Mammary epithelial cell (primary cell): ENCODE measurements at regions not wholly inside any gene's neighbourhood (a gene's known extent, or its start where the extent isn't known, plus 50 kb on each side); places are given as distances from the start of the nearest gene placed in this dataset.

Experiments
- EZH2 ChIP-seq: IDR thresholded peaks from 2 replicates; pipeline ENCODE4 v1.6.1; 2012; ENCODE audit warnings: low read length, inconsistent platforms, borderline replicate concordance
- TF ChIP-seq, protein P1 (sequence below), 2 donors: IDR thresholded peaks in 1 of 2; conservative IDR thresholded peaks in 1 of 2; 2 replicates each; pipeline ENCODE4 v1.5.1; 2011 to 2012; ENCODE audit warnings: inconsistent platforms in 2 of 2, low read length in 2 of 2, mild to moderate bottlenecking in 2 of 2, control low read depth in 1 of 2, low read depth in 1 of 2; ENCODE audit not compliant: insufficient read depth in 1 of 2; ENCODE audit errors: extremely low read depth in 1 of 2

DNA sequence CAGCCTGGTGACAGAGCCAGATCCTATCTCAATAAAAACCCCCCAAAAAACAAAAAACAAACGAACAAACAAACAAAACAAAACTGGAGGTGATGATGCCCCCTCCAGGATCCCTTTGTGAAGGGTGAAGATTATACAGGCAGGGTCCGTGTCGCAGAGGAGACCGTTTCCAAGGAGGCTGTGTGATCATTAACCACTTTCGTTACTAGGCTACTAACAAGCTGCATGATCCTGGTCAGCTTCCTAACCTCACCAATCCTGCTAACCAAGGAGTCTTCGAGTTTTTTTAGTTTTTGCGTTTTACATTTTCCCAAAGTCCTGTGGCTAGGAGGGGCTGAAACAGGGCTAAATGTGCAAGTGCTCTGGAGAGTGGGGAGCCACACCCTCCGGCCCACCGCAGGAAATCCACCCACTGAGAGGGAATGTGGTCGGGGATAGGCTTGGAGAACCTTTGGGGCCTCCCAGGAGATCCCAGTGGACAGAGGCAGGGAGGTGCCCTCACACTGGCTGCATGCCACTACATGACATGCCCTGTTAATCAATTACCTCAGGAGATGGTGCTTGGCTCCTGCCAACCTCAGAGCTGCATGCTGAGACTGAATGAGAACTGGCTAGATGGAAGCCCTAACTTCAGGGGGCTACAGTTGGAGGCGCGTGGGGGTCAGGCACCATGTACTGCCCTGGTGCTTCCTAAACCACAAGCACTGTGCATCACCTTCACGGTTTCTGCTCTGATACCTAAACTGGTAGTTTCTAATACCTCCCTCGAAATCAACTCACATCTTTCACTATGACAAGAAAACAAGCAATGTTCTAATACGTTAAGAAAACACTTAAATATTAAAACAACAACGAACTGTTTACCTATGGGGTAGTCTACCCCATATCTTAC, 67.5 kb upstream of the RGPD5 start:
- TF ChIP-seq, protein P1, sequence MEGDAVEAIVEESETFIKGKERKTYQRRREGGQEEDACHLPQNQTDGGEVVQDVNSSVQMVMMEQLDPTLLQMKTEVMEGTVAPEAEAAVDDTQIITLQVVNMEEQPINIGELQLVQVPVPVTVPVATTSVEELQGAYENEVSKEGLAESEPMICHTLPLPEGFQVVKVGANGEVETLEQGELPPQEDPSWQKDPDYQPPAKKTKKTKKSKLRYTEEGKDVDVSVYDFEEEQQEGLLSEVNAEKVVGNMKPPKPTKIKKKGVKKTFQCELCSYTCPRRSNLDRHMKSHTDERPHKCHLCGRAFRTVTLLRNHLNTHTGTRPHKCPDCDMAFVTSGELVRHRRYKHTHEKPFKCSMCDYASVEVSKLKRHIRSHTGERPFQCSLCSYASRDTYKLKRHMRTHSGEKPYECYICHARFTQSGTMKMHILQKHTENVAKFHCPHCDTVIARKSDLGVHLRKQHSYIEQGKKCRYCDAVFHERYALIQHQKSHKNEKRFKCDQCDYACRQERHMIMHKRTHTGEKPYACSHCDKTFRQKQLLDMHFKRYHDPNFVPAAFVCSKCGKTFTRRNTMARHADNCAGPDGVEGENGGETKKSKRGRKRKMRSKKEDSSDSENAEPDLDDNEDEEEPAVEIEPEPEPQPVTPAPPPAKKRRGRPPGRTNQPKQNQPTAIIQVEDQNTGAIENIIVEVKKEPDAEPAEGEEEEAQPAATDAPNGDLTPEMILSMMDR (conservative IDR thresholded peaks at IDR 0.05 in 1 of 2, IDR thresholded peaks at IDR 0.05 in 1 of 2; ENCODE audit: extremely low read depth in 1 of 2, insufficient read depth in 1 of 2, low read depth in 1 of 2, low read length in 2 of 2), result no peak
- no peak for TF ChIP-seq EZH2
